HEK293 (cell line): ENCODE measurements at regions not wholly inside any gene's neighbourhood (a gene's known extent, or its start where the extent isn't known, plus 50 kb on each side); places are given as distances from the start of the nearest gene placed in this dataset.

Experiments
- CTCF ChIA-PET: fragments of 350-600 bp; formaldehyde crosslinking; extraction: SDS; loops from one replicate; lab custom pipeline; 2021; ENCODE audit warnings: antibody characterized with exemption; lab: Yijun Ruan, JAX
- POLR2A ChIA-PET: fragments of 300-600 bp; formaldehyde crosslinking; extraction: SDS; loops from one replicate; lab custom pipeline; 2020; ENCODE audit warnings: antibody characterized with exemption, inconsistent platforms; lab: Yijun Ruan, JAX
- H3K27ac ChIP-seq: fragments of 200-500 bp; sonication (Bioruptor generic); 2 replicates; pipeline ENCODE4 v1.5.1; 2014; ENCODE audit warnings: low read depth, low read length, control low read depth, inconsistent platforms; ENCODE audit errors: extremely low read depth
- H3K36me3 ChIP-seq, 2 experiments: fragments of 200-500 bp in 1 of 2; sonication (Bioruptor generic) in 1 of 2; 1 replicate in 1 of 2; 2 replicates in 1 of 2; pipeline ENCODE4 v1.5.1; 2014 to 2017; ENCODE audit warnings: inconsistent platforms in 2 of 2, low read length in 2 of 2; ENCODE audit not compliant: control insufficient read depth in 2 of 2, insufficient read depth in 1 of 2
- H3K4me1 ChIP-seq: fragments of 200-500 bp; sonication (Bioruptor generic); 2 replicates; pipeline ENCODE4 v1.5.1; 2014; ENCODE audit warnings: mild to moderate bottlenecking, low read length, inconsistent platforms; ENCODE audit not compliant: control insufficient read depth, insufficient read depth
- H3K4me3 ChIP-seq: 2 replicates; pipeline ENCODE4 v1.5.1; 2011; ENCODE audit warnings: low read depth, mild to moderate bottlenecking, control low read depth, low read length, moderate library complexity
- H3K9me3 ChIP-seq: fragments of 200-500 bp; sonication (Bioruptor generic); 2 replicates; pipeline ENCODE4 v1.5.1; 2014; ENCODE audit warnings: low read depth, low read length, inconsistent platforms; ENCODE audit not compliant: control insufficient read depth, insufficient read depth
- GLI2 ChIP-seq: fragments of 450-650 bp; formaldehyde crosslinking; IDR thresholded peaks from 2 replicates; pipeline ENCODE4; 2017; ENCODE audit warnings: missing biosample characterization, missing genetic modification characterization, low read depth, borderline replicate concordance
- HOXD13 ChIP-seq: sonication (generic); formaldehyde crosslinking; IDR thresholded peaks from 2 replicates; pipeline ENCODE4 v1.8.0; 2022; ENCODE audit warnings: missing genetic modification reagents, borderline replicate concordance
- KLF16 ChIP-seq: fragments of 450-650 bp; formaldehyde crosslinking; IDR thresholded peaks from 2 replicates; pipeline ENCODE4 v1.5.1; 2017; ENCODE audit warnings: missing biosample characterization, missing genetic modification characterization
- PRDM4 ChIP-seq: fragments of 450-650 bp; formaldehyde crosslinking; IDR thresholded peaks from 2 replicates; pipeline ENCODE4 v1.5.1; 2017; ENCODE audit warnings: missing biosample characterization, missing genetic modification characterization
- TRIM28 ChIP-seq: IDR thresholded peaks from 2 replicates; pipeline ENCODE4 v1.6.1; 2011; ENCODE audit warnings: low read length, control low read depth, borderline replicate concordance
- ZIC2 ChIP-seq: fragments of 450-650 bp; formaldehyde crosslinking; IDR thresholded peaks from 2 replicates; pipeline ENCODE4 v1.5.1; 2016; ENCODE audit warnings: missing biosample characterization, missing genetic modification characterization
- ZNF248 ChIP-seq: fragments of 450-650 bp; formaldehyde crosslinking; IDR thresholded peaks from 2 replicates; pipeline ENCODE4 v1.5.1; 2017; ENCODE audit warnings: missing biosample characterization, missing genetic modification characterization
- ZNF274 ChIP-seq, 2 experiments: fragments of 200-500 bp in 1 of 2; fragments of 450-650 bp in 1 of 2; sonication (Bioruptor generic) in 1 of 2; formaldehyde crosslinking in 1 of 2; IDR thresholded peaks; 2 replicates each; pipeline versions ENCODE4 v1.5.1 to v1.6.1; 2014 to 2016; ENCODE audit warnings: borderline replicate concordance in 1 of 2, inconsistent platforms in 1 of 2, low read length in 1 of 2, missing biosample characterization in 1 of 2, missing genetic modification characterization in 1 of 2
- ZNF302 ChIP-seq: fragments of 450-650 bp; formaldehyde crosslinking; IDR thresholded peaks from 2 replicates; pipeline ENCODE4 v1.5.1; 2016; ENCODE audit warnings: missing biosample characterization, missing genetic modification characterization, low read depth
- ZNF324 ChIP-seq: fragments of 450-650 bp; formaldehyde crosslinking; IDR thresholded peaks from 2 replicates; pipeline ENCODE4 v1.5.1; 2016; ENCODE audit warnings: missing biosample characterization, missing genetic modification characterization
- ZNF37A ChIP-seq: fragments of 450-650 bp; IDR thresholded peaks from 2 replicates; pipeline ENCODE4 v1.5.1; 2018; ENCODE audit warnings: missing biosample characterization, missing genetic modification characterization
- ZNF423 ChIP-seq: fragments of 450-650 bp; formaldehyde crosslinking; IDR thresholded peaks from 2 replicates; pipeline ENCODE4 v1.5.1; 2016; ENCODE audit warnings: missing biosample characterization, missing genetic modification characterization
- ZNF433 ChIP-seq: fragments of 450-650 bp; formaldehyde crosslinking; IDR thresholded peaks from 2 replicates; pipeline ENCODE4 v1.5.1; 2016; ENCODE audit warnings: missing biosample characterization, missing genetic modification characterization, low read depth
- ZNF473 ChIP-seq: fragments of 450-650 bp; formaldehyde crosslinking; IDR thresholded peaks from 2 replicates; pipeline ENCODE4 v1.5.1; 2017; ENCODE audit warnings: missing biosample characterization, missing genetic modification characterization
- ZNF510 ChIP-seq: fragments of 450-650 bp; formaldehyde crosslinking; IDR thresholded peaks from 2 replicates; pipeline ENCODE4 v1.5.1; 2018; ENCODE audit warnings: mild to moderate bottlenecking, missing genetic modification characterization, missing biosample characterization; ENCODE audit not compliant: insufficient replicate concordance
- ZNF530 ChIP-seq: fragments of 450-650 bp; formaldehyde crosslinking; IDR thresholded peaks from 2 replicates; pipeline ENCODE4 v1.5.1; 2016; ENCODE audit warnings: low read depth, missing biosample characterization, missing genetic modification characterization
- ZNF560 ChIP-seq: fragments of 450-650 bp; formaldehyde crosslinking; IDR thresholded peaks from 2 replicates; pipeline ENCODE4 v1.5.1; 2017; ENCODE audit warnings: missing biosample characterization, missing genetic modification characterization, borderline replicate concordance
- ZNF664 ChIP-seq: fragments of 450-650 bp; formaldehyde crosslinking; IDR thresholded peaks from 2 replicates; pipeline ENCODE4 v1.5.1; 2016; ENCODE audit warnings: missing biosample characterization, missing genetic modification characterization
- ZNF776 ChIP-seq: fragments of 450-650 bp; formaldehyde crosslinking; IDR thresholded peaks from 2 replicates; pipeline ENCODE4 v1.5.0; 2017; ENCODE audit warnings: missing biosample characterization, missing genetic modification characterization, borderline replicate concordance
- TF ChIP-seq, protein P1 (sequence below): fragments of 450-650 bp; formaldehyde crosslinking; conservative IDR thresholded peaks from 2 replicates; pipeline ENCODE4 v1.5.1; 2016; ENCODE audit warnings: low read depth, missing biosample characterization, missing genetic modification characterization
- TF ChIP-seq, protein P2 (sequence below): sonication (generic); formaldehyde crosslinking; IDR thresholded peaks from 2 replicates; pipeline ENCODE4 v1.8.1; 2022; ENCODE audit warnings: mild to moderate bottlenecking, moderate library complexity, missing genetic modification reagents

DNA sequence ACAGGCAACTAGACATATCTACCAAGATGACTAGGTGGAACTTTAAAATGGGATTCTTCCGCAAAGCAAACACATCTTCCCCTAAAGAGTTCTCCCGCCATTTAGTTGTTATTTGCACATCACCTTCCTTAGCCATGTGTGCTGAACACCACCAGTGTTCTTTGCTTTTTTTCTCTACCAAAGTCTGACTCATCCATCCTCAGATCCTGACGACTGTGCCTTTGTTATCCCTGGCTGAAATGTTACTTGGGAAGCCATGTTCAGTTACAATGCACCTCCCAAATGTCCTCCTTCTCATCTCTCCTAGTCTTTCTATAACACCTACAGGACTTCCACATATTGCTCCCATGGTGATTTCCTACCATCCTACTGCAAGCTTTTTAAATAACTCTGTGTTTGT lies 593.5 kb upstream of the ARID1B start:
- no peaks in the 10 kb centered on the region for H3K36me3 ChIP-seq
- CTCF ChIA-PET, result no interaction called here
- H3K4me3 ChIP-seq, result no peak overlapping the region
- H3K4me1 ChIP-seq, result no peaks in the 10 kb centered on the region
- TF ChIP-seq ZNF776, result no peak
- TF ChIP-seq GLI2 (tag by site-specific recombination), result no peak
- TF ChIP-seq, protein P1, sequence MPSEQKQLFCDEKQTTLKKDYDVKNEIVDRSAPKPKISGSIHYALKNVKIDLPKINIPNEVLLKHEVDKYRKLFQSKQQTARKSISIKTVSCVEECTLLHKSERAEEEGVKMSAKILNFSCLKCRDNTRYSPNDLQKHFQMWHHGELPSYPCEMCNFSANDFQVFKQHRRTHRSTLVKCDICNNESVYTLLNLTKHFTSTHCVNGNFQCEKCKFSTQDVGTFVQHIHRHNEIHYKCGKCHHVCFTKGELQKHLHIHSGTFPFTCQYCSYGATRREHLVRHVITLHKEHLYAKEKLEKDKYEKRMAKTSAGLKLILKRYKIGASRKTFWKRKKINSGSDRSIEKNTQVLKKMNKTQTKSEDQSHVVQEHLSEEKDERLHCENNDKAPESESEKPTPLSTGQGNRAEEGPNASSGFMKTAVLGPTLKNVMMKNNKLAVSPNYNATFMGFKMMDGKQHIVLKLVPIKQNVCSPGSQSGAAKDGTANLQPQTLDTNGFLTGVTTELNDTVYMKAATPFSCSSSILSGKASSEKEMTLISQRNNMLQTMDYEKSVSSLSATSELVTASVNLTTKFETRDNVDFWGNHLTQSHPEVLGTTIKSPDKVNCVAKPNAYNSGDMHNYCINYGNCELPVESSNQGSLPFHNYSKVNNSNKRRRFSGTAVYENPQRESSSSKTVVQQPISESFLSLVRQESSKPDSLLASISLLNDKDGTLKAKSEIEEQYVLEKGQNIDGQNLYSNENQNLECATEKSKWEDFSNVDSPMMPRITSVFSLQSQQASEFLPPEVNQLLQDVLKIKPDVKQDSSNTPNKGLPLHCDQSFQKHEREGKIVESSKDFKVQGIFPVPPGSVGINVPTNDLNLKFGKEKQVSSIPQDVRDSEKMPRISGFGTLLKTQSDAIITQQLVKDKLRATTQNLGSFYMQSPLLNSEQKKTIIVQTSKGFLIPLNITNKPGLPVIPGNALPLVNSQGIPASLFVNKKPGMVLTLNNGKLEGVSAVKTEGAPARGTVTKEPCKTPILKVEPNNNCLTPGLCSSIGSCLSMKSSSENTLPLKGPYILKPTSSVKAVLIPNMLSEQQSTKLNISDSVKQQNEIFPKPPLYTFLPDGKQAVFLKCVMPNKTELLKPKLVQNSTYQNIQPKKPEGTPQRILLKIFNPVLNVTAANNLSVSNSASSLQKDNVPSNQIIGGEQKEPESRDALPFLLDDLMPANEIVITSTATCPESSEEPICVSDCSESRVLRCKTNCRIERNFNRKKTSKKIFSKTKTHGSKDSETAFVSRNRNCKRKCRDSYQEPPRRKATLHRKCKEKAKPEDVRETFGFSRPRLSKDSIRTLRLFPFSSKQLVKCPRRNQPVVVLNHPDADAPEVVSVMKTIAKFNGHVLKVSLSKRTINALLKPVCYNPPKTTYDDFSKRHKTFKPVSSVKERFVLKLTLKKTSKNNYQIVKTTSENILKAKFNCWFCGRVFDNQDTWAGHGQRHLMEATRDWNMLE, result no peak
- TF ChIP-seq, all 188 proteins: peak for 0
- H3K27ac ChIP-seq, result no peak overlapping the region
- POLR2A ChIA-PET, result no interaction called here
- no peaks in the 10 kb centered on the region for H3K9me3 ChIP-seq

- no peaks in the 10 kb centered on the region for H3K36me3 ChIP-seq
- no peaks in the 10 kb centered on the region for H3K4me1 ChIP-seq
- TF ChIP-seq ZNF248 (tag by site-specific recombination), result no peak
- TF ChIP-seq ZNF37A (tag by site-specific recombination), result no peak
- no peak for TF ChIP-seq ZNF530 (tag by site-specific recombination)
- TF ChIP-seq ZIC2 (tag by site-specific recombination), result no peak
- no peak for TF ChIP-seq TRIM28
- no peak for TF ChIP-seq ZNF274 (IDR thresholded peaks at IDR 0.05; ENCODE audit: low read length)
- TF ChIP-seq ZNF274 (tag by site-specific recombination; IDR thresholded peaks at IDR 0.05; ENCODE audit: borderline replicate concordance), result no peak
- TF ChIP-seq ZNF560 (tag by site-specific recombination), result no peak
- no peak for TF ChIP-seq ZNF302 (tag by site-specific recombination)
- no peak for TF ChIP-seq ZNF433 (tag by site-specific recombination)
- no peak for TF ChIP-seq HOXD13
- TF ChIP-seq ZNF473 (tag by site-specific recombination), result no peak
- no peak for TF ChIP-seq ZNF423 (tag by site-specific recombination)
- H3K27ac ChIP-seq, result no peak overlapping the region
- no peak overlapping the region for H3K4me3 ChIP-seq
- ChIA-PET POLR2A (no interaction called here), CTCF (interaction anchor here (0.5 kb wide), 1 partner anchor 307 kb away, joined by 3 read pairs; no protein-coding TSS in a partner anchor)
- H3K9me3 ChIP-seq, result no peaks in the 10 kb centered on the region
These were observed 594.8 kb upstream of the ARID1B start for GRCh38 chr6:156182356-156182755.

DNA sequence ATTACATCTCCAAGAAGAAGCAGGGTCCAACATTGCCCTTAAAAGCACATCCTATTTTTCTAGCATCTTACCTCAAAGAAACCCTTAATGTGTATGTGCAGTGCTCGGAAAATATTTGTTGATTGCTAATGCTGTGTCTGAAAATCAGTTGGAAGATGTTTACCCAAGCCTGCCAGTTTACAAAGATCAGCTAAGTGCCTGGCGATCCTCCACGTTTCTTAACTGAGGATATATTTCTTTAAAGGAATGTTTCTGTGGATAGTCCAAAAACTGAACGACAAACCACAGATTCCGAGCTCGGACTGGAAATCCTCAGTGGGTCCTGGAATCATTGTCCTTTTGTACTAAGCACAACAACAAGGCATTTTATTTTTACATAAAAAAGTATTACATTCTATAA lies 595.7 kb upstream of the ARID1B start:
- TF ChIP-seq KLF16 (tag by site-specific recombination) (no peak), PRDM4 (tag by site-specific recombination) (no peak), ZNF664 (tag by site-specific recombination) (no peak), ZNF510 (tag by site-specific recombination) (no peak), ZNF324 (tag by site-specific recombination) (no peak)
- TF ChIP-seq, protein P2, sequence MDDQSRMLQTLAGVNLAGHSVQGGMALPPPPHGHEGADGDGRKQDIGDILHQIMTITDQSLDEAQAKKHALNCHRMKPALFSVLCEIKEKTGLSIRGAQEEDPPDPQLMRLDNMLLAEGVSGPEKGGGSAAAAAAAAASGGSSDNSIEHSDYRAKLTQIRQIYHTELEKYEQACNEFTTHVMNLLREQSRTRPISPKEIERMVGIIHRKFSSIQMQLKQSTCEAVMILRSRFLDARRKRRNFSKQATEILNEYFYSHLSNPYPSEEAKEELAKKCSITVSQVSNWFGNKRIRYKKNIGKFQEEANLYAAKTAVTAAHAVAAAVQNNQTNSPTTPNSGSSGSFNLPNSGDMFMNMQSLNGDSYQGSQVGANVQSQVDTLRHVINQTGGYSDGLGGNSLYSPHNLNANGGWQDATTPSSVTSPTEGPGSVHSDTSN (CRISPR knock-in tag), result no peak
- Histone ChIP-seq H3K4me3 (no peak overlapping the region), H3K9me3 (no peaks in the 10 kb centered on the region), H3K36me3 (no peaks in the 10 kb centered on the region), H3K27ac (no peak overlapping the region), H3K4me1 (no peaks in the 10 kb centered on the region)
- ChIA-PET CTCF (no interaction called here), POLR2A (no interaction called here)
